ENCODE measurements at regions not wholly inside any gene's neighbourhood (a gene's known extent, or its start where the extent isn't known, plus 50 kb on each side); places are given as distances from the start of the nearest gene placed in this dataset.
"Not testable (repeated sequence)": the region's sequence is repeated elsewhere in the genome, so short reads cannot be mapped to it uniquely, and the experiment has no call there.

DNA sequence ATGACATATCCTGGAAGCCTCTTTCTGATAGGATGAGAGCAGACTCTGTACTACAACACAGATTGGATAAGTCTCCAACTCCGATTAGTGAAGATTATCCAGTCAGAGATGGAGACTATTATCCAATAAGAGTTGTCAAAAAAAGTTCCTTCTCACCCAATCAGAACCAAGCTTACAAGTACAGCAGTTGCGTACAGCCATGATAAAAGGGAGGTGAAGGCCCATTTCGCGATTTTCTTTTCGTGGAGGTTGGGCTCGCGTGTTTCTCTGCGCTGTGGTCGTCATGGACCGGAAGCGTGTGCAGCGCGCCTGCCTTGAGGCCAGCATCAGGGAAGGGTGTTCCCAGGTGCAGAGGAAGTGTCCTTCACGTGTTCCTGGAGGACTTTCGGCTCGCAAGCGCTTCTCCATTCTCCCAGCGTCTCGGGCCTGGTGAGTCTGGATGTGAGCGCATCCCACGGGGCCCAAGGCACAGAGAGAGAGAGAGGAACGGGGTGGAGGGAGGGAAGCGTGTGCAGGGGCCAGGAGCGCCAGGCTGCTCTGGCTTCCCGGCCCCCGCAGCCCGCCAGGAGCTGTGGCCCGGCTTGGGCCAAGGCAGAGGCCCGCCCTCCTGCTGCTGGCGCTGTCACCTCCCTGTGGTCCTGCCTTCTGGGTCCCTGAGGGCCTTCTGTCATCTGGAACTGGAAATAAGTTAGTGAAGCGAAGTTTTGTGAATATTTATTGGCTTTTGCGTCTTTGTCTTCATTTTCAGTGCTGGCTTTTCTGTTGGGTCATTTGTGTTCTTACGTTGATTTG is 53.9 kb downstream of the CDRT15L2 start:
- not testable (repeated sequence) for DNase-seq (ENCODE audit: low spot score)

DNA sequence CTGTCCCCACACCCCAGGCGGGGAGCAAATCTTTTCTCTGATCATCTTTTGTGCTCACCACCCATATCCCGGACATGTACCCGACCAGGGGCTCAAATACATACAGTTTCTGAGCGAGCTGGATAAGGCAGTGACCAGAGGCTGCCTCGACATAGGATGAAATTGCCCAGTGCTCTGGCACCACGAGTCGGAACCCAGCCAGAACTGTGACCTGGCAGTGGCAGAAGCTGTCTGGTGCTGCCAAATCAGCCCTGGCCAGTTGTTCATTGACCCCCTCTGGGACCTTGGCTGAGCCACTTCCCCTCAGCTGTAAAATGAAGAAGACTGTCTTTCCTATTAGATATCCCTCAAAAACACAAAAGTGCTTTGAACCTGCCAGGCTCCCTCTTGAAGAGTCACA is 60.6 kb downstream of the CDRT15L2 start:
- not testable (repeated sequence) for DNase-seq (ENCODE audit: low spot score)

DNA sequence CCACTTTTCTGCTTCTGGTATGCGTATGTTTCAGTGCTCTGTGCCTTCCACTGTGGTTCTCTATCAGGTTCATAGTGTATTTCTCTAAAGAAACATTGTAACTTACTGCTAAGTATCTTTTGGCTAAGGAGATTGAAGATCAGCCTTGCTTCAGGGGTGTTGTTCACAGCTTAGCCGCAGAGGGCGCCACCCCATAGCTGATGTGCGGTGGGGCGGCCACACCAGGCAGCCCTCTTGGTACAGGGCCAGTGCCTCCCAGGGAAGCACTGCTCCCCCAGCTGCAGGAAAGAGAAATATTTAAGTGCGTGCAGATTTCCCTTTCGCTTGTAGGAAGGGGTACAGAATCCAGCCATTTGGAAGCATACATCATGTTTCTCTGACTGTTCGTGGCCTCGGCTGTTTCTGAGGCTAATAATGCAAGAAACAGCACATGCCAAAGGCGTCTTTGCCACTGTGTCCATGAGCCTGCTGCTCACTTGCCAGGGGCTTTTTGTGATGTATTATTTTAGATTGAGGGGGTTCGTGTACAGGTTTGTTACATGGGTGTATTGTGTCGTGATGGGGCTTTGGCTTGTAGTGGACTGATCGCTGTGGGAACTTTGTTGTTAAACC is 67.2 kb downstream of the CDRT15L2 start:
- DNase-seq (ENCODE audit: low spot score), result not testable (repeated sequence)

DNA sequence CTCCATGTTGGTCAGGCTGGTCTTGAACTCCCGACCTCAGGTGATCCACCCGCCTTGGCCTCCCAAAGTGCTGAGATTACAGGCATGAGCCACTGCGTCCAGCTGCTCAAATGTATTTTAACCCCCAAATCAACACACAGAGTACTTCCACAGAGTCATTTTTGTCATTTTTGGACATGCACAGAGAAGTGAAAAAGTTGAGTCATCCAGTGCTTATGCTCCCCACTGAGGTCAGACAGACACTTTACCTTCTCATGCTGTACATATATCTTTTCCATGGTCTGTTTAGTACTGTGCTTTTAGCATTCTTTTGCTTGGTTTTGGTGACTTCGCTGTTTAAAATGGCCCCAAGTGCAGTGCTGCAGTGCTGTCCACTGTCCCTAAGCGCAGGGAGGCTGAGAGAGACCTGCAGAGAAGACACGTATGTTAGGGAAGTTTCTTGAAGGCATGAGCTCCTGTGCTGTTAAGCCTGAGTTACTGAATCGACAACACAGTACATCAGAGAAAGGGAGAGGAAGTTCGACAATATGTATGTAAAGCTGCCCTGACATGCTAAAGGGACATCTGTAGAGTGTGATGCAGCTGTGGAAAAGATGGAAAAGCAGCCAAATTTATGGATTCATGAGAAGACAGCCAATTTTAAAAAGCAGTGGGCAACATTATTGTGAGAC is 69.7 kb downstream of the CDRT15L2 start:
- DNase-seq (ENCODE audit: low spot score), result not testable (repeated sequence)

DNA sequence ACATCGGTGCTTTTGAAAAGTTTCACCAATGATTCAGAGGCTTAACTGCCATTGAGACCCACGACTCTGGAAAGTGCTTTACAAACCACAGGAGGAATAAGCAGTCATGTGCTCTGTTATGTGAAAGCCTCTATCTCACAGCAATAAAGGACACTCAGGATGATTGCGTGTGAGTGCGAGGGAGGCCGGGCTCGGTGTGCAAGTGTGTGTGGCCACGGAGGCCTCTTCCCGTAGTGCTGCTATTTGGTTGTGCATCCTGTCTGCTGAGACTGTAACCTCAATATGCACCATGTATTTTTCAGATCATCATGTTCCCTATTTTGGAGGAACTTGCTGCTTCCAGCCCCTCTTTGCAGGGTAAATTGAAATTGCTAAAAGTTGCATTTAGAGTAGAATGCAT is 71.5 kb downstream of the CDRT15L2 start:
- not testable (repeated sequence) for DNase-seq (ENCODE audit: low spot score)

DNA sequence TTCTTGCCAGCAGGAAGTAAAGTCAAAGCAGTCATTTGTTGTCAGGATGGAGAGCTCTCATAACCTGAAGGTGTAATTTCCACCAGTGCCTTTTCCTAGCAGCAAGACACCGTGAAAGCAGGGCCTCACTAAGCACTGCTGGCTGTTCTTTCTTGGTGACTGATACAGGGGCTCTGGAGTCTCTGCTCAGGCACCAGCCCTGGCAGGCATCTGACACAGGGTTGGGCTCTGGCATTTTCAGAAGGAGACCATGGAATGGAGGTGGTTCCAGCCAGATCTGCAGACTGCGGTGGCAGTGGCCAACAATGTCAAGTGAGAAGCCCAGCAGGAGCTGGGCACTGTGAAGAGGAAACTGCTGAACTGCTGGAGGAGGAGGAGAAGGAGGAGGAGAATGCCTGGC is 72.2 kb downstream of the CDRT15L2 start:
- DNase-seq (ENCODE audit: low spot score), result not testable (repeated sequence)

DNA sequence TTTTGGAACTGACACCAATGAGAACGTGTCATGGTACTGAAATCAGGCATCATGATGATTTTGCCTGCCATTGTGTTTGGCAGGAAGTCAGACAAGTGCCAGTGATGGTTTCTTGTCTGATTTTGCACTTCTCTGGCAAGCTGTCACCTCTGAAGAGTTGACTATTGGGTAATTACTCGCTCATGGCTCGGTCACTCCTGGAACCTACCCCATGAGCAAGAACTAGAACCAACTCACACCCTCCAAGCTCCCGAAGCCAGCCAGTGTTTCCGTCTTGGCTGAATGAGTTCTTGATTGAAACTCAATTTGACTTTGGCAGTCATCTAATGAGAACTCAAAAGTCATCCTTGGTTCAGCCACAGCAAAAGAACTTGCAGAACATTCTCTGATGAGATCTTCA is 73.9 kb downstream of the CDRT15L2 start:
- not testable (repeated sequence) for DNase-seq (ENCODE audit: low spot score)

DNA sequence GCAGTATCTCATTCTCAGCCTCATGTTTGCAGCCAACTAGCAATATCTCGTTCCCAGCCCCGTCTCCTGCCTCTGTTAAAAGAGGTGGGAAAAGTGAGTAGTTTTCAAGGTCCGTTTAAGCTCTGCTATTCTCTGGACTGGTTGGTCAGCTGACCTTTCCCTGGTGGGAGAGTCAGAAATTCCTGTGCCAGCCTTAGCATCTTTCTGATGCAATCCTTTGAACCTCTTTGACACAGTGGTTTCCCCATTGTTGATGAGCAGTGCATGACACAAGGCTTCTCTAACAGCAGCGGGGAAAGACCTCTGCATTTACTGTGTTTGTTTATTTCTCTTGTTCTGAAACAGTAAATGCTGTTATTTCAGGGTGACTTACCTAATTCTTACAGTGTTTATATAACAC is 74.6 kb downstream of the CDRT15L2 start:
- DNase-seq (ENCODE audit: low spot score), result not testable (repeated sequence)

DNA sequence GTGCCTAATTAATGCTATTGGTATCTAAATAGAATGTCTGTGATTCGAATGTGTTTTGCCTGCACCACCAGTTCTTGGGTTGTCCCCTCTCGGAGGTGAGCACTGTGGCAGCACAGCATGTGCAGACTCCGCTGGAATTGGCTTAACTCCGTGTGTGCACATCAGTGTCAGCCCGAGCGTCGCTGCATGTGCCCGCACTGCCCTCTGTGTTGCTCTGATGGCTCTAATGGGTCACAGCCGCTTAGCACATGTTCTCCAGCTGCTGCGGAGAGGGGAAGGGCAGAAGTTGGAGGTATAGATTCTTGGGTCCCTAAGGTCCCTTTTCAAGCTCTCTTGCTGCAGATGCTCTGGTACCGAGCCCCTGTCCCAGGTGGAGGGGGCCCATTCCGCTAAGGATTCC is 75.1 kb downstream of the CDRT15L2 start:
- not testable (repeated sequence) for DNase-seq (ENCODE audit: low spot score)

DNA sequence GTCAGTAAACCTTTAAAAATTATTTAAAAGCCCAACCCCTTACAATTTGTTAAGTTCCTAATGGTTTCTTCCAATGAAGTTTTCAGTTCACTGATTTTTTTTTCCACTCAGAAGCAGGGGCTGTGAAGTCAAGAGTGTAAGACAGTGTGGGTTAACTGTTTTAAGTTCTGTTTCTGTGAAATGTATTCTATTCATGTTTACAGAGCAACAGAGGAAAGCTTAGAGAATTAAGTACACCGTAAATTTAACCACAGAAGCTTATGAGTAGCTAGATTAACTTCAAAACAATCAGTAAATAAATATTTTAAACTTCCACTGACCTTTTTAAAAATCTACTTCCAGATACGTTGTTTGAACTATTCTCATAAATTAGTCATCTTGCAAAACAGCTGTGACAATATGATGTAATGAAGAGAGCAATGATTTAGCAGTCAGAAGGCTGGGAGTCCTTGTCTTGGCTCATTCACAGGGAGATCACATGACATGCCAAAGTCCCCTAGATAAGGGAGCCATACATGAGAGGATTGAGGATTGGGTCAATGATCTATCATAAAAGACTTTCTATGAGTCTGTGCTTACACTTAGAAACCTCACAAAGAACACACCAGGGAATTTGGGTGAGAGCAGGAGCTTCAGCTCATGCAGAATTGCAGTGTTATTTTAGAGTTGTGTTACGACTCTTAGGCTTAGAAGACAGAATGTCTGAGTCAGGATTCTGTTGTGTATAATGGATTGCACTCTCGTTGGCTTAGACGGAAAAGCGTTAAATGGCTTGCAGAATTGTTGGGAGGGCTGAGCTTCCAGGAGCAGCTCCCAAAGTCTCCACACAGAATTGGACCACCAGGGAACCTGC is 85.8 kb downstream of the CDRT15L2 start:
- not testable (repeated sequence) for DNase-seq (ENCODE audit: low spot score)

DNA sequence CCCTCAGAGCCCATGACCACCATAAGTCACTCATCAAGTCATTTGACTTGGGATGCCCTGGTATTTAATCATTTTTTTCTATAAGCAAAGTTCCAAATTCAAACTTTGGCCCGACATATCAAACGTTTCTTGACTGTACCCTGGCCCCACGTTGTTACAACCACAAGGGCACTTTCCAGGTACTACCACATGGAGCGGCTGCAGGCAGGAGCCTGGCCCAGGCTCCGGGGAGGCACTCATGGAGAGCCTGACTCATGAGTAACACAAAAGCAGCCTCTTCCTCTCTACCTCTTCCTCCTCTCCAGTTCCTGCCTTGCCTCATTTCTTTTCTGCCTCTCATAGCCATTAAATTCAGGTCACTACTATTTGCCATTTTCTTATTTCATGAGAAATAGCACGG is 87.2 kb downstream of the CDRT15L2 start:
- not testable (repeated sequence) for DNase-seq (ENCODE audit: low spot score)

DNA sequence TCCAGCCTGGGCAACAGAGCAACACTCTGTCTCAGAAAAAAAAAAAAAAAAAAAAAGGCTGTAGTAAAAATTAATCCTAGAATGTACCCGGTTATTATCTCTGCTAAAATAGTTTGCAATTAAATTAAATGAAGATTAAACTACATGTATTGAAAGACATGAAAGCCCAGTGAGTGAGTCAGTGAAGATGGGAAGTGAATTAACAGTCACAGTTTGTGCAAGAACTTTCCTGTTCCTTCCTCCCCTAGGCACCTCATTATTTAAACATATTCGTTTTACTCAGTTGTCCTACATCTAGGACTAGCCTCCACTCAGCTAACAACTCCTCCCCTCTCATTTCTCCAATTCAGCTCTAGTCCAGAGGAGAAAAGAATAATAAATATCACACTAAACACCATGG is 88.2 kb downstream of the CDRT15L2 start:
- not testable (repeated sequence) for DNase-seq (ENCODE audit: low spot score)

DNA sequence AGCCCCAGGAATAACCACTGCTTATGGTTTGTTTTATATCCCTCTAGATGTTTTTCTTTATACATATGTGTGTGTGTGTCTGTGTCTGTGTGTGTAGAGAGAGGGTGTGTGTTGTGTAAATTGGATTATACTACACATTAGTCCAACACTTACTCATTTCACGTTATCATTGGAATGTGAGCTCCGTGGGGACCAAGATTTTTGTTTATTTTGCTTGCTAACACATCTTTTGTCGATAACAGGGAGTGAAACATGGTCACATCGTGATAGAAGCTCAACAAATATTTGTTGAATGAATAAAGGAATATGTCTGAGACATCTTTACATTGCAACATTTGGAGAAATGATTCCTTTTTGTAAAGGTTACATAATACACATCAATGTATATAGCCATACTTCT is 88.8 kb downstream of the CDRT15L2 start:
- not testable (repeated sequence) for DNase-seq (ENCODE audit: low spot score)

DNA sequence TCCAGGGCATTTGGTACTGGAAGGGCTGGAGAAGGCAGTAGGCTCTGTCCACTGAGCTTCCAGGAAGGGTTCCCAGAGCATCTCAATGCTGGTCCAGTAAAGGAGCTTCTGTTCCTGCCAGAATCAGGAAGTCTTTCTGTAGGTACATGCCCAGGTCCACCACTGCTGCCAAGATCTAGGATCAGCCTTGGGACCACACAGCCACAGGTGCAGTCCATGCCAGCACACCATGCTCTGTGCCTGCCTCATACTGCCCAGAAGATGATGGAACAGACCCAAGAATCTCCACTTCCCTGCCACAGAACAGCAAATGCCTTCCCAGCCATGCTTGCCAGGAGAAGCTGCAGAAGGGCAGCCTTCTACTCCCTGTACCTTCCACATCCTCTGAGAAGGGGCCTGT is 89.3 kb downstream of the CDRT15L2 start:
- DNase-seq (ENCODE audit: low spot score), result not testable (repeated sequence)

DNA sequence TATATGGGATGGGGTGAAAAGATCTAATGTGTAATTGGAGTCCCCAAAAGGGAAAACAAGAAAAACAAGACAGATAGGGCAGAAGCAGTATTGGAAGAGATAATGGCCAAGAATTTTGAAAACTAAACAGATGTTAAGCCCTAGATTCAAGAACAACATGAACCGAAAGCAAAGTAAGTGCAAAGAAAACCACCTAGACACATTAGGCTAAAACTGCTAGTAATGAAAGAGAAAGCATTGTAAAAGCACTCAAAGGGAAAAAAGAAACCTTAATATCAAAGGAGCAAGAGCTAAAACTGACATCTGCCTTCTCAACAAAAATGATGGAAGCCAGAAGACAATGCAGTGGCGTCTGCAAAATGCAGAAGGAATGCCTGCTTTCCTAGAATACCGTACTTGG is 91.0 kb downstream of the CDRT15L2 start:
- not testable (repeated sequence) for DNase-seq (ENCODE audit: low spot score)

DNA sequence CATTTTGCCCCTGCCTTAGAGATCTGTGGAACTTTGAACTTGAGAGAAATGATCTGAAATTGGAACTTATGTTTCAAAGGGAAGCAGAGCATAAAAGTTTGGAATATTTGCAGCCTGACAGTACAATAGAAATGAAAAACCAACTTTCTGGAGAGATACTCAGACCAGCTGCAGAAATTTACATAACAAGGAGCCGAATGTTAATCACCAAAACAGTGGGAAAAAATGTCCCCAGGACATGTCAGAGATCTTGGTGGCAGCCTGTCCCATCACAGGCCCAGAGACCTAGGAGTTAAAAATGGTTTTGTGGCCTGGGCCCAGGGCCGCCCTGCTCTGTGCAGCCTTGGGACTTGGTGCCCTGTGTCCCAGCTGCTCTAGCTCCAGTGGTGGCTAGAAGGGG is 94.8 kb downstream of the CDRT15L2 start:
- DNase-seq (ENCODE audit: low spot score), result not testable (repeated sequence)

DNA sequence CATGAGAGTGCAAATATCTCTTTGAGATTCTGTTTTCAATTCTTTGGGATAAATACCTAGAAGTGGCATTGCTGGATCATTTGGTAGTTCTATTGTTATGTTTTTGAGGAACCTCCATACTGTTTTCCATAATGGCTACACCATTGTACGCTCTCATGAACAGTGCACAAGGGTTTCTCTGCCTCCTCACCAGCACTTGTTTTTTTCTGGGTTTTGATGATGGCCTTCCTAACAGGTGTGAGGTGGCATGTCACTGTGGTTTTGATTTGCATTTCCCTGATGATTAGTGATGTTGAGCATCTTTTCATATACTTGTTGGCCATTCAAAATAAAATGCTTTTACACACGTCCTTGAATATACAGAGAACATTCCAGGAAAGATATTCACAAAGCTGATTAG is 96.2 kb downstream of the CDRT15L2 start:
- not testable (repeated sequence) for DNase-seq (ENCODE audit: low spot score)

DNA sequence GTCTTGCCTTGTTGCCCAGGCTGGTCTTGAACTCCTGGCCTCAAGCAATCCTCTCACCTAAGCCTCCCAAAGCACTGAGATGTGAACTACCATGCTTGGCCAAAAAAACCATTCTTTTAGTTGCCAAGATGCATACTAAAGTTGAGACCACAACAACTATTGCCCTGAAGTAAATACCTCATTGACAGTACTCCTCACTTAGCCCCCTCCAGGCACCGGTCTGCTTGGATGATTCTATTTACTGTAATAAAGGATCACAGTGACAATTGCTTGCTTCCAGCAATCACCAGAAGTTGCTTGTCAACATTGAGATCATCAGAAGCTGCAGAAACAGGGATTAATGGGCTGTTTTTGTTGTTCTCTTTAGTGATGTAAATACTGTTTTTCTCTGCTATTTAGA is 97.1 kb downstream of the CDRT15L2 start:
- DNase-seq (ENCODE audit: low spot score), result not testable (repeated sequence)

DNA sequence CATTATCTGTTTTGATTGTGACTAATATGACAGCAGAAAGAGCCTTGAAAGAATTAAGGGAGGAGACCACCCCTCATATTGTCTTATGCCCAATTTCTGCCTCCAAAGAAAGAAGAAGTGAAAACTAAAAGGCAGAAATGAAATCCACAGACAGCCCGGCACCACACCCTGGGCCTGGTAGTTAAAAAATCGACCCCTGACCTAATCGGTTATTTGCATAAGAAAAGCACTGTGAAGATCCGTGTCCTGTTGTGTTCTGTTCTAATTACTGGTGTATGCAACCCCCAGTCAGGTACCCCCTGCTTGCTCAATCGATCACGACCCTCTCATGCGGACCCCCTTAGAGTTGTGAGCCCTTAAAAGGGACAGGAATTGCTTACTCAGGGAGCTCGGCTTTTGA is 97.9 kb downstream of the CDRT15L2 start:
- DNase-seq (ENCODE audit: low spot score), result not testable (repeated sequence)

DNA sequence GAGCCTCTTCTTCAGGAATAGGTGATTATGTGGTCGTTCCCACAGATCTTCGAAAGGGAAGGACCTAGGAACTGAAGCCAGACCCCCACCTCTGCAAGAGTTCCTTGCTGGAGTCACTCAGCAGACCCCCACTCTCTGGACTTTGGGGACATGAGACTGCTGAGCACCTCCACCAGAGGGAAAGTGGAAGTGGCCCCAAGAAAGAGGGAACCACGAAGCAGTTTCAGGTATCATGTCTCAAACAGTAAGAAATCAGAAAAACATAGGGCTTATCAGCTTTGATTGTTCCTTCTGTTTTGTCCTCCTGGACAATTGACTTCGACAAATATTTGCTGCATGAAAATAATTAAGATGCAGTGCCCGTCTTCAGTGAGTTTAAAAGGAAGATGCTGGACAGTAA is 98.9 kb downstream of the CDRT15L2 start:
- not testable (repeated sequence) for DNase-seq (ENCODE audit: low spot score)

DNA sequence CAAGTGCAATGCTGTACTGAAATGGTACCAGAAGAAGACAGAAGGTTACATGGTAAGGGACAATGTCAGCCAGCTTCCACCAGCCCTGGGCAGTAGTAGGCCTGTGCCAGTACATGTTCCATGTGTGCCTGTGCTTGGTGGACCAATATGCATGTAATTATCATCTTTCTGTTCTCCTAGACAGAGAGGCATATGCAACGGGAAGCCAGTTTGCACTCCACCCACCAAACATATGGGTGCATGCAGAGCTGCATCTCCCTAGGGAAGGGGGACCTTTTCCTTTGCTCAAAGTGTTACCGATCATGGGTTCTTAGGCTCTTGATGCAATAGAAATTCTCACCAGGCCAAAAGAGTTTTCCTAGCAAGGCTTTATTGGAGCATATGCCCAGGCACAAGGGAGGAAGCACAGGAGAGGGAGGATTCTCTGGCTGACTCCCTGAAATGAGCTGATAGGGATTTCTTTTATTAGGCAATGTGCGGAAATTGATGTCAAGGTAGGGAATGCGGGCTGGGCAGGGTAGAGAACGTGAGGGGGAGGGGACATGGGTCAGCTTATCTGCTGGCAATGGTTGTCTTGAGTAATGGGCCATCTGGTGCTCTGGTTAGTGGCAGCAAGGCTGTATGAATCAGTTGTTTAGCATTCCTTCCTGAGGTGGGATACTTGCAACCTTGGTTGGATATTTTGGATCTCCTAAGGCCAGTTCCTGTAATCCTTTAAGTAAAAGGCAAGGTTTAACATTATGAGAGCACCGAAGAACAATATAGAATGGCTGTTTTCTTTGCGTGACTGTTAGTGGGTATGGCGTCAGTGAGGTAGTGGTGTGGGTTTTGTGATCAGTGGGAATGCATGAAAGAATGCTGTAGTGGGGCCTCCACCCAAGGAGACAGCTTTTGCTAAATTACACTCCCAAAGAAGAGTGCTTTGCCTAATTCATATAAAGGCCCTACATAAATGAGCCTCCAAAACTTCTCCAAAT is 102.5 kb downstream of the CDRT15L2 start:
- not testable (repeated sequence) for DNase-seq (ENCODE audit: low spot score)
